CD4-positive, alpha-beta T cell (primary cell): ENCODE measurements at regions not wholly inside any gene's neighbourhood (a gene's known extent, or its start where the extent isn't known, plus 50 kb on each side); places are given as distances from the start of the nearest gene placed in this dataset.

Experiments
- ATAC-seq: fragments of 200-7000 bp; cut with Tn5 transposase; one replicate; pipeline ENCODE4 v1.10.0; 2022; ENCODE audit warnings: mild to moderate bottlenecking; ENCODE audit not compliant: poor library complexity
- CTCF ChIA-PET: fragments of 350-600 bp; sonication (Branson Sonifier 250); formaldehyde crosslinking; loops from one replicate; lab custom pipeline; 2021; ENCODE audit warnings: antibody characterized with exemption, inconsistent platforms; lab: Charles Lee
- POLR2A ChIA-PET: fragments of 350-600 bp; sonication (Branson Sonifier 250); formaldehyde crosslinking; loops from one replicate; lab custom pipeline; 2021; ENCODE audit warnings: antibody characterized with exemption, inconsistent platforms; lab: Charles Lee
- DNase-seq, 14 experiments: peaks; one replicate each; pipeline ENCODE4 v3.0.0-alpha.2; 2013 to 2020; ENCODE audit warnings: mixed read lengths in 2 of 14
- H3K27ac ChIP-seq, 2 donors: one replicate each; pipeline versions ENCODE4 v1.5.1 to v1.7.0; 2013; ENCODE audit warnings: low read length in 2 of 2, low read depth in 1 of 2, mild to moderate bottlenecking in 1 of 2
- H3K27me3 ChIP-seq, 2 experiments: 1 replicate in 1 of 2; 2 replicates in 1 of 2; pipeline versions ENCODE4 v1.6.1 to v1.7.0; 2013; ENCODE audit warnings: low read length in 2 of 2, control low read depth in 1 of 2, mild to moderate bottlenecking in 1 of 2, moderate library complexity in 1 of 2; ENCODE audit not compliant: insufficient read depth in 2 of 2, control insufficient read depth in 1 of 2
- H3K36me3 ChIP-seq: one replicate; pipeline ENCODE4 v1.6.1; 2013; ENCODE audit warnings: low read length, control low read depth; ENCODE audit not compliant: insufficient read depth
- H3K4me1 ChIP-seq: one replicate; pipeline ENCODE4 v1.6.1; 2013; ENCODE audit warnings: low read length, control low read depth; ENCODE audit not compliant: insufficient read depth
- H3K4me3 ChIP-seq: one replicate; pipeline ENCODE4 v1.5.1; 2013; ENCODE audit warnings: mild to moderate bottlenecking, low read length, moderate library complexity
- H3K9me3 ChIP-seq, 2 experiments: 1 replicate in 1 of 2; 2 replicates in 1 of 2; pipeline versions ENCODE4 v1.6.1 to v1.7.0; 2013; ENCODE audit warnings: low read length in 2 of 2, mild to moderate bottlenecking in 2 of 2, control low read depth in 1 of 2, moderate library complexity in 1 of 2; ENCODE audit not compliant: control insufficient read depth in 1 of 2, insufficient read depth in 1 of 2
- H3K27ac Mint-ChIP-seq: one replicate; pipeline ENCODE4 v1.8.0; 2020; ENCODE audit warnings: mixed read lengths
- H3K27me3 Mint-ChIP-seq: one replicate; pipeline ENCODE4 v1.8.0; 2021; ENCODE audit warnings: mixed read lengths
- H3K36me3 Mint-ChIP-seq: one replicate; pipeline ENCODE4 v1.8.0; 2021; ENCODE audit warnings: low read depth, mixed read lengths
- H3K4me1 Mint-ChIP-seq: one replicate; pipeline ENCODE4 v1.8.0; 2021; ENCODE audit warnings: low read depth, mixed read lengths
- H3K4me3 Mint-ChIP-seq: one replicate; pipeline ENCODE4 v1.8.0; 2020; ENCODE audit warnings: mild to moderate bottlenecking, mixed read lengths
- H3K9me3 Mint-ChIP-seq: one replicate; pipeline ENCODE4 v1.8.0; 2020; ENCODE audit warnings: mixed read lengths
- intact Hi-C, 2 experiments: fragments of 100-400 bp; cut with DNase I in 1 of 2; cut with micrococcal nuclease in 1 of 2; formaldehyde crosslinking; loops; one replicate each; pipeline versions ENCODE4 v1.15.1 to v1.9.0; 2023 to 2025; cut with DNase I, micrococcal nuclease
- TF ChIP-seq, protein P1 (sequence below): fragments of 200-600 bp; IDR thresholded peaks from one replicate; pipeline ENCODE4 v1.8.0; 2022; ENCODE audit warnings: antibody characterized with exemption, mild to moderate bottlenecking

DNA sequence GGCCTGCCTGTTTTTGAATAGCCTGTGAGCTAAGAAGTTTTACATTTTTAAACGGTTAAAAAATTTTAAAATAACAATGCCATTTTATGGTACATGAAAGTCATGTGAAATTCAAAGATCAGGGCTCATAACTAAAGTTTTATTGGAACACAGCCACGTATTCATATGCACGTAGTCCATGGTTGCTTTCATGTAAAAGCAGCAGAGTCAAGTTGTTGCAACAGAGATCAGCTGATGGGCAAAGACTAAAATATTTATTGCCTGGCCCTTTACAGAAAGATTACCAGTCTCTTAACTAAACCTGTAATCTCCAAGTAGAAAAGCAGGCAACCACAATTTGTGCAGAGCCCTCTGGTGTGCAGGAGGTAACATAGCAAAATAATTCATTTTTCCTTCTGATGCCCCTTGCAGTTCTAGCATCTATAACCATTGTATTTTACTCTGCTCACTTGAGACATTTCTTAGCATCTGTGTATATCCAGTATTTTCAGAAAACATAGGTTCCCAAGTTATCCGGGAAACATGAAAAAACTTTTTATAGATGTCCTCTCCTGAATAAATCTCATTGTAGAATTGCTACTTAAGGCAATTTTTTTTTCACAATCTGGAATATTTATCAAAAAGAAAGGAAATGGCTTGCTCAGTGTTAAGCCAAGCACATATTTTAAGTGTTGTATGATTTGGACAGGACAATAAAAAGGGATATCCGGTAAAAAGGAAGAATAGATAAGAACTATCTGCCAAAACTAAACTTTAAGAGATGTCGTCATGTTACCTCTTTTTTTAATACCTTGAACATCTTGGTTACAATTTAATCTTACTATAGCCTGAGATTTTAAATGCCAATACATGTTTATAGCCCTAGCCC lies 430.8 kb downstream of the PLPP3 start:
- Histone ChIP-seq H3K4me3 (no peak overlapping the region), H3K36me3 (no peaks in the 10 kb centered on the region), H3K9me3 (no peaks in the 10 kb centered on the region), H3K4me1 (no peaks in the 10 kb centered on the region), H3K27me3 (no peaks in the 10 kb centered on the region), H3K27ac (no peak overlapping the region)
- ChIA-PET CTCF (no interaction called here), POLR2A (no interaction called here)
- Mint-ChIP-seq H3K9me3 (no peaks in the 10 kb centered on the region), H3K27ac (no peak overlapping the region), H3K4me3 (no peak overlapping the region), H3K36me3 (no peaks in the 10 kb centered on the region), H3K27me3 (no peaks in the 10 kb centered on the region), H3K4me1 (no peaks in the 10 kb centered on the region)
- DNase-seq = no peak
- TF ChIP-seq, protein P1, sequence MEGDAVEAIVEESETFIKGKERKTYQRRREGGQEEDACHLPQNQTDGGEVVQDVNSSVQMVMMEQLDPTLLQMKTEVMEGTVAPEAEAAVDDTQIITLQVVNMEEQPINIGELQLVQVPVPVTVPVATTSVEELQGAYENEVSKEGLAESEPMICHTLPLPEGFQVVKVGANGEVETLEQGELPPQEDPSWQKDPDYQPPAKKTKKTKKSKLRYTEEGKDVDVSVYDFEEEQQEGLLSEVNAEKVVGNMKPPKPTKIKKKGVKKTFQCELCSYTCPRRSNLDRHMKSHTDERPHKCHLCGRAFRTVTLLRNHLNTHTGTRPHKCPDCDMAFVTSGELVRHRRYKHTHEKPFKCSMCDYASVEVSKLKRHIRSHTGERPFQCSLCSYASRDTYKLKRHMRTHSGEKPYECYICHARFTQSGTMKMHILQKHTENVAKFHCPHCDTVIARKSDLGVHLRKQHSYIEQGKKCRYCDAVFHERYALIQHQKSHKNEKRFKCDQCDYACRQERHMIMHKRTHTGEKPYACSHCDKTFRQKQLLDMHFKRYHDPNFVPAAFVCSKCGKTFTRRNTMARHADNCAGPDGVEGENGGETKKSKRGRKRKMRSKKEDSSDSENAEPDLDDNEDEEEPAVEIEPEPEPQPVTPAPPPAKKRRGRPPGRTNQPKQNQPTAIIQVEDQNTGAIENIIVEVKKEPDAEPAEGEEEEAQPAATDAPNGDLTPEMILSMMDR = no peak
- intact Hi-C loops = no loop called here
- no peak for ATAC-seq

DNA sequence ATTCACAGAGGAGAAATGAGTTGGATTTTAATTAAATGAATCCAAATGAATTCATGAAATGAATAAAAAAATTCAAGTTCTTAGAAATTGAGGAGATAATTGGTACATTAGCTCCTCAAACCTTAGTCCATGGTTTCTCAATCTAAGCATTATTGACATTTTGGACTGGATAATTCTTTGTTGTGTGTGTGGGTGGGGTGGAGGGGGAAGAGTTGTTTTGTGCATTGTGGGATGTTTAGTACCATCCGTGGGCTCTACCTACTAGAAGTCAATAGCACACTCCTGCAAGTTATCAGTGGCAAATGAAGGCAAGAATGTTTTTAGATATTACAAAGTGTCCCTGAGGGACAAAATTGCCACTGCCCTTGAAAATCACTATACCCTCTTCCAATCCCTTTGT lies 431.9 kb downstream of the PLPP3 start:
- DNase-seq = no peak
- H3K9me3 Mint-ChIP-seq = no peaks in the 10 kb centered on the region
- H3K27ac Mint-ChIP-seq = no peak overlapping the region
- no peaks in the 10 kb centered on the region for H3K36me3 ChIP-seq
- H3K36me3 Mint-ChIP-seq = no peaks in the 10 kb centered on the region
- no peak overlapping the region for H3K4me3 Mint-ChIP-seq
- H3K4me3 ChIP-seq = no peak overlapping the region
- ATAC-seq = no peak
- no peaks in the 10 kb centered on the region for H3K27me3 ChIP-seq
- H3K4me1 ChIP-seq = no peaks in the 10 kb centered on the region
- H3K27ac ChIP-seq = no peak overlapping the region
- TF ChIP-seq, protein P1 = no peak
- POLR2A ChIA-PET = no interaction called here
- CTCF ChIA-PET = no interaction called here
- no peaks in the 10 kb centered on the region for H3K27me3 Mint-ChIP-seq
- no peaks in the 10 kb centered on the region for H3K9me3 ChIP-seq
- intact Hi-C loops = no loop called here
- no peaks in the 10 kb centered on the region for H3K4me1 Mint-ChIP-seq

DNA sequence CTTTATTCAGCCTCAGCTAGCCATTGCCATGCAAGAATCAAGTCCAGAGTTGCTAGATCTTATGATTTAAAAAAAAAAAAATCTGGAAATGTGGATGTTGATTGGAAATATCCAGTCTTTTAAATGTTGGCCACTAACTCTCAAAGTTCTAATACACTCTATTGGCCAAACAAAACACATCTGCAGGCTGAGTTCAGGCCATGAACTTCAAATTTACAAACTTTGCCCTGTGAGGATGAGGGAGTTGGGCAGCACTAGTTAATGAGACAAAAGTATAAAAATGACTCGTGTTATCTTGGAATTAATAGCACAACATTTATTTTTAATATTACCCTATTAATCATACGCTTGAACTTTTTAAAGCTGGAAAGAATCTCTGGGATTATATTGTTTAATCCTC lies 432.3 kb downstream of the PLPP3 start:
- no peaks in the 10 kb centered on the region for H3K9me3 ChIP-seq
- no peaks in the 10 kb centered on the region for H3K27me3 Mint-ChIP-seq
- ChIA-PET POLR2A (no interaction called here), CTCF (interaction anchor here (0.6 kb wide), 1 partner anchor 26 kb away, joined by 3 read pairs; no protein-coding TSS in a partner anchor)
- no peak overlapping the region for H3K4me3 Mint-ChIP-seq
- H3K27ac Mint-ChIP-seq = no peak overlapping the region
- DNase-seq (no peak), ATAC-seq (no peak)
- intact Hi-C loops = no loop called here
- no peaks in the 10 kb centered on the region for H3K4me1 Mint-ChIP-seq
- no peaks in the 10 kb centered on the region for H3K36me3 ChIP-seq
- no peaks in the 10 kb centered on the region for H3K4me1 ChIP-seq
- H3K9me3 Mint-ChIP-seq = no peaks in the 10 kb centered on the region
- H3K36me3 Mint-ChIP-seq = no peaks in the 10 kb centered on the region
- H3K27ac ChIP-seq = no peak overlapping the region
- no peaks in the 10 kb centered on the region for H3K27me3 ChIP-seq
- H3K4me3 ChIP-seq = no peak overlapping the region
- TF ChIP-seq, protein P1 = no peak
